Stimulated activated CD4-positive, alpha-beta T cell treated with anti-CD3 and anti-CD28 coated beads, Interleukin-12 subunit alpha, Interleukin-12 subunit beta, amount 100 ng/mL, for 24 hours (primary cell): ENCODE measurements at regions not wholly inside any gene's neighbourhood (a gene's known extent, or its start where the extent isn't known, plus 50 kb on each side); places are given as distances from the start of the nearest gene placed in this dataset.
"Not testable (repeated sequence)": the region's sequence is repeated elsewhere in the genome, so short reads cannot be mapped to it uniquely, and the experiment has no call there.

Experiments
- DNase-seq, 2 experiments: peaks; one replicate each; pipeline ENCODE4 v3.0.0-alpha.2; 2020; ENCODE audit warnings: low read depth in 2 of 2

- no peak for DNase-seq
Measured at GRCh38 chr3:88000853-88001252, 58.0 kb downstream of the CGGBP1 start.

- no peak for DNase-seq
Measured at GRCh38 chr3:87997966-87998365, 60.8 kb downstream of the CGGBP1 start.

GRCh38 chr3:87997298-87997697 lies 61.5 kb downstream of the CGGBP1 start:
- peak; percentile 4 to 46 for DNase-seq

- DNase-seq: no peak
Measured at GRCh38 chr3:87996882-87997281, 61.9 kb downstream of the CGGBP1 start.

- no peak for DNase-seq
Measured at GRCh38 chr3:87993566-87993965, 65.2 kb downstream of the CGGBP1 start.

GRCh38 chr3:87987952-87988351 lies 70.9 kb downstream of the CGGBP1 start:
- no peak for DNase-seq

GRCh38 chr3:87982421-87982820 lies 76.4 kb downstream of the CGGBP1 start:
- no peak for DNase-seq

- no peak for DNase-seq
Measured at GRCh38 chr3:87979527-87979926, 79.3 kb downstream of the CGGBP1 start.

GRCh38 chr3:87977765-87978164 lies 81.0 kb downstream of the CGGBP1 start:
- DNase-seq: no peak

GRCh38 chr3:87975716-87976115 lies 83.1 kb downstream of the CGGBP1 start:
- DNase-seq: no peak

- no peak for DNase-seq
Measured at GRCh38 chr3:87973906-87974305, 84.9 kb downstream of the CGGBP1 start.

GRCh38 chr3:87969620-87970019 lies 89.2 kb downstream of the CGGBP1 start:
- no peak for DNase-seq

- no peak for DNase-seq
Measured at GRCh38 chr3:87968668-87969067, 90.1 kb downstream of the CGGBP1 start.

GRCh38 chr3:87958289-87958688 lies 100.5 kb downstream of the CGGBP1 start:
- DNase-seq: no peak

- DNase-seq: no peak
Measured at GRCh38 chr3:87957575-87957974, 101.2 kb downstream of the CGGBP1 start.

- no peak for DNase-seq
Measured at GRCh38 chr3:87949879-87950208, 109.0 kb downstream of the CGGBP1 start.

GRCh38 chr3:87949189-87949878 lies 109.5 kb downstream of the CGGBP1 start:
- DNase-seq: no peak

- not testable (repeated sequence) for DNase-seq
Measured at GRCh38 chr3:87946007-87946406, 112.8 kb downstream of the CGGBP1 start.

- DNase-seq: not testable (repeated sequence)
Measured at GRCh38 chr3:87942256-87942655, 116.5 kb downstream of the CGGBP1 start.

- DNase-seq: no peak
Measured at GRCh38 chr3:87924485-87924884, 134.3 kb downstream of the CGGBP1 start.

GRCh38 chr3:87920549-87920948 lies 138.3 kb downstream of the CGGBP1 start:
- DNase-seq: no peak

- no peak for DNase-seq
Measured at GRCh38 chr3:87901141-87901540, 157.7 kb downstream of the CGGBP1 start.

GRCh38 chr3:87900061-87900460 lies 158.7 kb downstream of the CGGBP1 start:
- no peak for DNase-seq

- no peak for DNase-seq
Measured at GRCh38 chr3:87898971-87899370, 159.8 kb downstream of the CGGBP1 start.
